ENCODE measurements at regions not wholly inside any gene's neighbourhood (a gene's known extent, or its start where the extent isn't known, plus 50 kb on each side); places are given as distances from the start of the nearest gene placed in this dataset.
A peak's percentile ranks its signal among the peaks of the same experiment; 100 is the strongest.

- Mint-ChIP-seq H3K36me3 (peaks cover 6% of the 10 kb centered on the region), H3K9me3 (peaks cover 18% of the 10 kb centered on the region), H3K4me3 (no peak overlapping the region), H3K27ac (peak overlapping the region; percentile 88), H3K27me3 (ENCODE audit: low read depth) (no peaks in the 10 kb centered on the region), H3K4me1 (peaks cover 24% of the 10 kb centered on the region)
- DNase-seq (ENCODE audit: low spot score in 2 of 2, unreplicated experiment in 2 of 2) = peak in 1 of 2 experiments; percentile 47
- peak; percentile 52 for TF ChIP-seq CTCF (IDR thresholded peaks at IDR 0.05; ENCODE audit: unreplicated experiment)
Measured at GRCh38 chr4:156169011-156169410, 215.3 kb upstream of the CTSO start.

GRCh38 chr4:156168288-156168687 is 214.6 kb upstream of the CTSO start:
- Mint-ChIP-seq H3K27me3 (ENCODE audit: low read depth) (no peaks in the 10 kb centered on the region), H3K4me1 (peaks cover 24% of the 10 kb centered on the region), H3K27ac (no peak overlapping the region), H3K9me3 (peaks cover 11% of the 10 kb centered on the region), H3K4me3 (no peak overlapping the region), H3K36me3 (no peaks in the 10 kb centered on the region)
- TF ChIP-seq CTCF (IDR thresholded peaks at IDR 0.05; ENCODE audit: unreplicated experiment) = no peak
- no peak for DNase-seq (ENCODE audit: low spot score in 2 of 2, unreplicated experiment in 2 of 2)

- Mint-ChIP-seq H3K4me3 (no peak overlapping the region), H3K27ac (no peak overlapping the region), H3K27me3 (ENCODE audit: low read depth) (no peaks in the 10 kb centered on the region), H3K9me3 (peaks cover 12% of the 10 kb centered on the region), H3K36me3 (no peaks in the 10 kb centered on the region), H3K4me1 (no peaks in the 10 kb centered on the region)
- no peak for DNase-seq (ENCODE audit: low spot score in 2 of 2, unreplicated experiment in 2 of 2)
- no peak for TF ChIP-seq CTCF (IDR thresholded peaks at IDR 0.05; ENCODE audit: unreplicated experiment)
Measured at GRCh38 chr4:156158747-156159146, 205.1 kb upstream of the CTSO start.

GRCh38 chr4:156154978-156155377 is 201.3 kb upstream of the CTSO start:
- Mint-ChIP-seq H3K36me3 (no peaks in the 10 kb centered on the region), H3K4me3 (no peak overlapping the region), H3K27me3 (ENCODE audit: low read depth) (no peaks in the 10 kb centered on the region), H3K4me1 (peaks cover 3% of the 10 kb centered on the region), H3K27ac (no peak overlapping the region), H3K9me3 (peaks cover 12% of the 10 kb centered on the region)
- DNase-seq (ENCODE audit: low spot score in 2 of 2, unreplicated experiment in 2 of 2) = no peak
- no peak for TF ChIP-seq CTCF (IDR thresholded peaks at IDR 0.05; ENCODE audit: unreplicated experiment)

GRCh38 chr4:156146571-156146970 is 192.9 kb upstream of the CTSO start:
- H3K36me3 Mint-ChIP-seq = no peaks in the 10 kb centered on the region
- no peak for DNase-seq (ENCODE audit: low spot score in 2 of 2, unreplicated experiment in 2 of 2)

More at GRCh38 chr4:156146571-156146970, 192.9 kb upstream of the CTSO start:
- H3K9me3 Mint-ChIP-seq = no peaks in the 10 kb centered on the region
- TF ChIP-seq CTCF (IDR thresholded peaks at IDR 0.05; ENCODE audit: unreplicated experiment) = no peak
- H3K27me3 Mint-ChIP-seq (ENCODE audit: low read depth) = no peaks in the 10 kb centered on the region
- peak overlapping the region; percentile 54 for H3K27ac Mint-ChIP-seq
- H3K4me3 Mint-ChIP-seq = no peak overlapping the region
- peaks cover 15% of the 10 kb centered on the region for H3K4me1 Mint-ChIP-seq

All from mesothelial cell of epicardium (in vitro differentiated cells).